ENCODE measurements at regions not wholly inside any gene's neighbourhood (a gene's known extent, or its start where the extent isn't known, plus 50 kb on each side); places are given as distances from the start of the nearest gene placed in this dataset.

DNA sequence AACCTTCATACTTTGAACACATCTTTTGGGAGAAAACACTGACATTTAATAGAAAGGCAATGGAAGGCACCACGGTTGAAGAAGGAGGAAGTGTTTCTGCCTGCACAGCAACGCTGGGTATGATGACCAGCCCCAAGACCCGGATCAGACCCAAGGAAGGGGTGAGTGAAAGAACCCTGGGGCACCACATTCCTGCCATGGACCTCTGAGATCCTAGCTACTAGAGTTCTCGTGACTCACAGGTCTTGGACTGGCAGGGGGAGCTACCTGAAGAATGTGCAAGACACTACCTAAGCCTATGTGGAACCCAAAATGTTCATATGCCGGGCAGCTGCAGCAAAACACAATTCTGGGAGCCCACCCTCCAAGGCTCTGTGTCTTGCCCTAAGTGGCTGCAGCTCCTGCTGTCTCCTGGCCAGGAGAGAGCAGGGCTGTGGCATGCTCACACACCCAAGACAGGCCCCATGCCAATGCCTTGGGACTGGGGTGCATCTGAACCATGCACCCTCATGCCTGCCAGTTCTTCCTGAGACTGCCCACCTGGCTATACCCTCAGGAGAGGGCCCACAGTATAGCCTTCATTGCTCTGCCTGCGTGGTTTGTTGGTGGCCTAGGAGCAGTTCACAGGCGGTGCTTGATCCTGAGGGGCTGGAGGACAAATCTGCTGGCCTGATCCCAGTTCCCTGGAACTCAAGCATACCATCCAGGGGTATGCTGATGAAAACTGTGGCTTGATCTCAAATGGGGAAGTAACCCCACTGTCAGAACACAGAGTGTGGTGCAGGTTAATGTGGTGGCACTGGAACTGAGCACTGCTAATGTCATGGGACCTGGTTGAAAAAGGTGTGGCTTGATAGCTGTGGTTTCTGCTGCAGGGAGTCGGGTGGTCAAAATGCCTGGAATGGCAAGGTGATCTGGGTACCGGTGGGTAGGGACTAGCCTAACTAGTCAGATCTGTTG, 353.3 kb upstream of the ARHGEF26 start:
- TF ChIP-seq, protein P1, sequence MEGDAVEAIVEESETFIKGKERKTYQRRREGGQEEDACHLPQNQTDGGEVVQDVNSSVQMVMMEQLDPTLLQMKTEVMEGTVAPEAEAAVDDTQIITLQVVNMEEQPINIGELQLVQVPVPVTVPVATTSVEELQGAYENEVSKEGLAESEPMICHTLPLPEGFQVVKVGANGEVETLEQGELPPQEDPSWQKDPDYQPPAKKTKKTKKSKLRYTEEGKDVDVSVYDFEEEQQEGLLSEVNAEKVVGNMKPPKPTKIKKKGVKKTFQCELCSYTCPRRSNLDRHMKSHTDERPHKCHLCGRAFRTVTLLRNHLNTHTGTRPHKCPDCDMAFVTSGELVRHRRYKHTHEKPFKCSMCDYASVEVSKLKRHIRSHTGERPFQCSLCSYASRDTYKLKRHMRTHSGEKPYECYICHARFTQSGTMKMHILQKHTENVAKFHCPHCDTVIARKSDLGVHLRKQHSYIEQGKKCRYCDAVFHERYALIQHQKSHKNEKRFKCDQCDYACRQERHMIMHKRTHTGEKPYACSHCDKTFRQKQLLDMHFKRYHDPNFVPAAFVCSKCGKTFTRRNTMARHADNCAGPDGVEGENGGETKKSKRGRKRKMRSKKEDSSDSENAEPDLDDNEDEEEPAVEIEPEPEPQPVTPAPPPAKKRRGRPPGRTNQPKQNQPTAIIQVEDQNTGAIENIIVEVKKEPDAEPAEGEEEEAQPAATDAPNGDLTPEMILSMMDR (IDR thresholded peaks at IDR 0.05) = no peak
- TF ChIP-seq EZH2 (IDR thresholded peaks at IDR 0.05; ENCODE audit: borderline replicate concordance, insufficient read depth, low read depth, low read length, poor library complexity, severe bottlenecking) = no peak
